Activated gamma-delta T cell (primary cell): ENCODE measurements at regions not wholly inside any gene's neighbourhood (a gene's known extent, or its start where the extent isn't known, plus 50 kb on each side); places are given as distances from the start of the nearest gene placed in this dataset.

Experiments used
- DNase-seq: peaks from one replicate; lab custom pipeline; 2025; lab: John Stamatoyannopoulos, UW

- DNase-seq: no peak
Observed at GRCh38 chr22:48245196-48245485, 1482.7 kb downstream of the TBC1D22A start.

GRCh38 chr22:48244388-48245195 lies 1482.1 kb downstream of the TBC1D22A start:
- DNase-seq: no peak

- DNase-seq: no peak
Observed at GRCh38 chr22:48242461-48242864, 1480.0 kb downstream of the TBC1D22A start.

GRCh38 chr22:48241658-48242057 lies 1479.2 kb downstream of the TBC1D22A start:
- no peak for DNase-seq

- DNase-seq: no peak
Observed at GRCh38 chr22:48240935-48241230, 1478.4 kb downstream of the TBC1D22A start.

- no peak for DNase-seq
Observed at GRCh38 chr22:48240148-48240934, 1477.9 kb downstream of the TBC1D22A start.

- no peak for DNase-seq
Observed at GRCh38 chr22:48239461-48240147, 1477.2 kb downstream of the TBC1D22A start.

- no peak for DNase-seq
Observed at GRCh38 chr22:48238966-48239365, 1476.5 kb downstream of the TBC1D22A start.

GRCh38 chr22:48238284-48238915 lies 1476.0 kb downstream of the TBC1D22A start:
- no peak for DNase-seq

- no peak for DNase-seq
Observed at GRCh38 chr22:48237466-48238283, 1475.2 kb downstream of the TBC1D22A start.

GRCh38 chr22:48236261-48236660 lies 1473.8 kb downstream of the TBC1D22A start:
- DNase-seq: no peak

- DNase-seq: no peak
Observed at GRCh38 chr22:48235744-48236143, 1473.3 kb downstream of the TBC1D22A start.

- no peak for DNase-seq
Observed at GRCh38 chr22:48234011-48234410, 1471.6 kb downstream of the TBC1D22A start.

- DNase-seq: no peak
Observed at GRCh38 chr22:48233586-48233985, 1471.1 kb downstream of the TBC1D22A start.

GRCh38 chr22:48228468-48228867 lies 1466.0 kb downstream of the TBC1D22A start:
- DNase-seq: no peak

- no peak for DNase-seq
Observed at GRCh38 chr22:48227341-48228018, 1465.0 kb downstream of the TBC1D22A start.

- DNase-seq: no peak
Observed at GRCh38 chr22:48226026-48227013, 1463.9 kb downstream of the TBC1D22A start.

- no peak for DNase-seq
Observed at GRCh38 chr22:48224332-48224731, 1461.9 kb downstream of the TBC1D22A start.

GRCh38 chr22:48223488-48224190 lies 1461.2 kb downstream of the TBC1D22A start:
- DNase-seq: no peak
